ENCODE measurements at regions not wholly inside any gene's neighbourhood (a gene's known extent, or its start where the extent isn't known, plus 50 kb on each side); places are given as distances from the start of the nearest gene placed in this dataset.
"Not testable (repeated sequence)": the region's sequence is repeated elsewhere in the genome, so short reads cannot be mapped to it uniquely, and the experiment has no call there.

- no peak for DNase-seq
Measured at GRCh38 chr12:61536525-61536924, 723.7 kb upstream of the USP15 start.

- DNase-seq = no peak
Measured at GRCh38 chr12:61538951-61539350, 721.3 kb upstream of the USP15 start.

- DNase-seq = no peak
Measured at GRCh38 chr12:61542551-61542950, 717.7 kb upstream of the USP15 start.

- DNase-seq = no peak
Measured at GRCh38 chr12:61546296-61546695, 713.9 kb upstream of the USP15 start.

- DNase-seq = no peak
Measured at GRCh38 chr12:61553091-61553490, 707.1 kb upstream of the USP15 start.

- no peak for DNase-seq
Measured at GRCh38 chr12:61554268-61555008, 705.8 kb upstream of the USP15 start.

- no peak for DNase-seq
Measured at GRCh38 chr12:61563665-61564450, 696.3 kb upstream of the USP15 start.

- DNase-seq = no peak
Measured at GRCh38 chr12:61564466-61564865, 695.7 kb upstream of the USP15 start.

- no peak for DNase-seq
Measured at GRCh38 chr12:61566183-61566582, 694.0 kb upstream of the USP15 start.

GRCh38 chr12:61574339-61574738 is 685.9 kb upstream of the USP15 start:
- no peak for DNase-seq

GRCh38 chr12:61584943-61585342 is 675.3 kb upstream of the USP15 start:
- DNase-seq = no peak

- DNase-seq = not testable (repeated sequence)
Measured at GRCh38 chr12:61590864-61591263, 669.3 kb upstream of the USP15 start.

- DNase-seq = no peak
Measured at GRCh38 chr12:61610143-61610542, 650.1 kb upstream of the USP15 start.

- no peak for DNase-seq
Measured at GRCh38 chr12:61629702-61630101, 630.5 kb upstream of the USP15 start.

GRCh38 chr12:61646639-61647038 is 613.6 kb upstream of the USP15 start:
- DNase-seq = no peak

GRCh38 chr12:61647566-61647965 is 612.6 kb upstream of the USP15 start:
- no peak for DNase-seq

GRCh38 chr12:61652265-61652664 is 607.9 kb upstream of the USP15 start:
- DNase-seq = no peak

- DNase-seq = no peak
Measured at GRCh38 chr12:61654698-61655097, 605.5 kb upstream of the USP15 start.

GRCh38 chr12:61655241-61655640 is 605.0 kb upstream of the USP15 start:
- no peak for DNase-seq

GRCh38 chr12:61667676-61668075 is 592.5 kb upstream of the USP15 start:
- no peak for DNase-seq

GRCh38 chr12:61676520-61676919 is 583.7 kb upstream of the USP15 start:
- DNase-seq = no peak

- no peak for DNase-seq
Measured at GRCh38 chr12:61687407-61687806, 572.8 kb upstream of the USP15 start.

- DNase-seq = no peak
Measured at GRCh38 chr12:61694214-61694613, 566.0 kb upstream of the USP15 start.

- DNase-seq = no peak
Measured at GRCh38 chr12:61701471-61701870, 558.7 kb upstream of the USP15 start.

GRCh38 chr12:61706783-61707182 is 553.4 kb upstream of the USP15 start:
- no peak for DNase-seq

Measured in NCI-H1417 treated with DMSO at 0.1 percent for 48 hours (cell line).